Activated naive CD8-positive, alpha-beta T cell treated with anti-CD3 and anti-CD28 coated beads for 36 hours (primary cell): ENCODE measurements at regions not wholly inside any gene's neighbourhood (a gene's known extent, or its start where the extent isn't known, plus 50 kb on each side); places are given as distances from the start of the nearest gene placed in this dataset.
A peak's percentile ranks its signal among the peaks of the same experiment; 100 is the strongest.
"Not testable (repeated sequence)": the region's sequence is repeated elsewhere in the genome, so short reads cannot be mapped to it uniquely, and the experiment has no call there.

Experiments used
- DNase-seq: peaks from one replicate; pipeline ENCODE4 v3.0.0; 2021
- H3K27ac Mint-ChIP-seq: one replicate; pipeline ENCODE4 v1.8.0; 2022; ENCODE audit warnings: mild to moderate bottlenecking, moderate library complexity, mixed read lengths
- H3K27me3 Mint-ChIP-seq: one replicate; pipeline ENCODE4 v1.8.0; 2022; ENCODE audit warnings: mild to moderate bottlenecking, mixed read lengths
- H3K36me3 Mint-ChIP-seq: one replicate; pipeline ENCODE4 v1.8.0; 2021; ENCODE audit warnings: mild to moderate bottlenecking, mixed read lengths
- H3K4me1 Mint-ChIP-seq: one replicate; pipeline ENCODE4 v1.8.0; 2021; ENCODE audit warnings: mixed read lengths
- H3K4me3 Mint-ChIP-seq: one replicate; pipeline ENCODE4 v1.8.0; 2022; ENCODE audit warnings: mild to moderate bottlenecking, moderate library complexity, mixed read lengths
- H3K9me3 Mint-ChIP-seq: one replicate; pipeline ENCODE4 v1.8.0; 2022; ENCODE audit warnings: mixed read lengths

GRCh38 chr5:87007737-87008136, 259.9 kb upstream of the RASA1 start:
- no peak for DNase-seq
- no peak overlapping the region for H3K4me3 Mint-ChIP-seq
- H3K27me3 Mint-ChIP-seq, result no peaks in the 10 kb centered on the region
- no peaks in the 10 kb centered on the region for H3K36me3 Mint-ChIP-seq
- H3K27ac Mint-ChIP-seq, result no peak overlapping the region
- H3K9me3 Mint-ChIP-seq, result no peaks in the 10 kb centered on the region
- peaks cover 7% of the 10 kb centered on the region for H3K4me1 Mint-ChIP-seq

- DNase-seq, result no peak
- no peaks in the 10 kb centered on the region for H3K36me3 Mint-ChIP-seq
- no peaks in the 10 kb centered on the region for H3K27me3 Mint-ChIP-seq
- no peak overlapping the region for H3K27ac Mint-ChIP-seq
- H3K4me3 Mint-ChIP-seq, result no peak overlapping the region
- H3K9me3 Mint-ChIP-seq, result no peaks in the 10 kb centered on the region
- H3K4me1 Mint-ChIP-seq, result peaks cover 4% of the 10 kb centered on the region
These were observed 258.7 kb upstream of the RASA1 start for GRCh38 chr5:87008751-87009560.

GRCh38 chr5:87010736-87011135, 256.9 kb upstream of the RASA1 start:
- no peaks in the 10 kb centered on the region for H3K36me3 Mint-ChIP-seq
- H3K9me3 Mint-ChIP-seq, result no peaks in the 10 kb centered on the region
- no peak overlapping the region for H3K27ac Mint-ChIP-seq
- peaks cover 2% of the 10 kb centered on the region for H3K4me1 Mint-ChIP-seq
- no peaks in the 10 kb centered on the region for H3K27me3 Mint-ChIP-seq
- no peak overlapping the region for H3K4me3 Mint-ChIP-seq
- no peak for DNase-seq

- no peak for DNase-seq
- H3K9me3 Mint-ChIP-seq, result no peaks in the 10 kb centered on the region
- peaks cover 12% of the 10 kb centered on the region for H3K4me1 Mint-ChIP-seq
- no peak overlapping the region for H3K4me3 Mint-ChIP-seq
- no peaks in the 10 kb centered on the region for H3K27me3 Mint-ChIP-seq
- no peak overlapping the region for H3K27ac Mint-ChIP-seq
- no peaks in the 10 kb centered on the region for H3K36me3 Mint-ChIP-seq
These were observed 251.8 kb upstream of the RASA1 start for GRCh38 chr5:87015901-87016300.

GRCh38 chr5:87020099-87020934, 247.4 kb upstream of the RASA1 start:
- Mint-ChIP-seq H3K27ac (no peak overlapping the region), H3K27me3 (no peaks in the 10 kb centered on the region), H3K36me3 (no peaks in the 10 kb centered on the region), H3K4me1 (peaks cover 21% of the 10 kb centered on the region), H3K9me3 (peaks cover 16% of the 10 kb centered on the region), H3K4me3 (no peak overlapping the region)
- peak; percentile 12 for DNase-seq

- H3K27me3 Mint-ChIP-seq, result no peaks in the 10 kb centered on the region
- no peaks in the 10 kb centered on the region for H3K36me3 Mint-ChIP-seq
- DNase-seq, result no peak
- no peak overlapping the region for H3K27ac Mint-ChIP-seq
- peaks cover 28% of the 10 kb centered on the region for H3K4me1 Mint-ChIP-seq
- H3K4me3 Mint-ChIP-seq, result no peak overlapping the region
- H3K9me3 Mint-ChIP-seq, result peaks cover 16% of the 10 kb centered on the region
These were observed 245.3 kb upstream of the RASA1 start for GRCh38 chr5:87022415-87022814.

- H3K27ac Mint-ChIP-seq, result peak overlapping the region; percentile 68
- H3K4me1 Mint-ChIP-seq, result peaks cover 25% of the 10 kb centered on the region
- peak overlapping the region; percentile 6 for H3K4me3 Mint-ChIP-seq
- H3K36me3 Mint-ChIP-seq, result no peaks in the 10 kb centered on the region
- DNase-seq, result no peak
- H3K9me3 Mint-ChIP-seq, result peaks cover 21% of the 10 kb centered on the region
- H3K27me3 Mint-ChIP-seq, result no peaks in the 10 kb centered on the region
These were observed 240.1 kb upstream of the RASA1 start for GRCh38 chr5:87027570-87027969.

- H3K27me3 Mint-ChIP-seq, result no peaks in the 10 kb centered on the region
- H3K9me3 Mint-ChIP-seq, result peaks cover 6% of the 10 kb centered on the region
- H3K36me3 Mint-ChIP-seq, result no peaks in the 10 kb centered on the region
- no peak overlapping the region for H3K4me3 Mint-ChIP-seq
- peaks cover 26% of the 10 kb centered on the region for H3K4me1 Mint-ChIP-seq
- DNase-seq, result no peak
- H3K27ac Mint-ChIP-seq, result no peak overlapping the region
These were observed 237.7 kb upstream of the RASA1 start for GRCh38 chr5:87029951-87030350.

GRCh38 chr5:87030699-87031098, 237.0 kb upstream of the RASA1 start:
- peaks cover 29% of the 10 kb centered on the region for H3K4me1 Mint-ChIP-seq
- peaks cover 5% of the 10 kb centered on the region for H3K9me3 Mint-ChIP-seq
- H3K27me3 Mint-ChIP-seq, result no peaks in the 10 kb centered on the region
- no peak overlapping the region for H3K4me3 Mint-ChIP-seq
- no peak for DNase-seq
- H3K27ac Mint-ChIP-seq, result no peak overlapping the region
- H3K36me3 Mint-ChIP-seq, result no peaks in the 10 kb centered on the region

GRCh38 chr5:87034557-87034956, 233.1 kb upstream of the RASA1 start:
- Mint-ChIP-seq H3K36me3 (peaks cover 3% of the 10 kb centered on the region), H3K4me1 (peaks cover 10% of the 10 kb centered on the region), H3K27ac (no peak overlapping the region), H3K27me3 (no peaks in the 10 kb centered on the region), H3K4me3 (no peak overlapping the region), H3K9me3 (peaks cover 15% of the 10 kb centered on the region)
- no peak for DNase-seq

- no peak overlapping the region for H3K27ac Mint-ChIP-seq
- H3K36me3 Mint-ChIP-seq, result peaks cover 3% of the 10 kb centered on the region
- H3K4me1 Mint-ChIP-seq, result peaks cover 4% of the 10 kb centered on the region
- DNase-seq, result no peak
- H3K4me3 Mint-ChIP-seq, result no peak overlapping the region
- H3K27me3 Mint-ChIP-seq, result no peaks in the 10 kb centered on the region
- peaks cover 10% of the 10 kb centered on the region for H3K9me3 Mint-ChIP-seq
These were observed 225.1 kb upstream of the RASA1 start for GRCh38 chr5:87042554-87042953.

- Mint-ChIP-seq H3K27ac (no peak overlapping the region), H3K27me3 (no peaks in the 10 kb centered on the region), H3K9me3 (peaks cover 15% of the 10 kb centered on the region), H3K4me3 (no peak overlapping the region), H3K36me3 (peaks cover 2% of the 10 kb centered on the region), H3K4me1 (no peaks in the 10 kb centered on the region)
- no peak for DNase-seq
These were observed 219.5 kb upstream of the RASA1 start for GRCh38 chr5:87048156-87048555.

- H3K4me1 Mint-ChIP-seq, H3K27me3 Mint-ChIP-seq, H3K36me3 Mint-ChIP-seq, DNase-seq, H3K27ac Mint-ChIP-seq, H3K4me3 Mint-ChIP-seq: not testable (repeated sequence)
- peaks cover 14% of the 10 kb centered on the region for H3K9me3 Mint-ChIP-seq
These were observed 218.7 kb upstream of the RASA1 start for GRCh38 chr5:87049012-87049411.

- H3K36me3 Mint-ChIP-seq, result peaks cover 2% of the 10 kb centered on the region
- peaks cover 13% of the 10 kb centered on the region for H3K9me3 Mint-ChIP-seq
- H3K27me3 Mint-ChIP-seq, result no peaks in the 10 kb centered on the region
- no peak overlapping the region for H3K27ac Mint-ChIP-seq
- H3K4me1 Mint-ChIP-seq, result no peaks in the 10 kb centered on the region
- DNase-seq, result no peak
- no peak overlapping the region for H3K4me3 Mint-ChIP-seq
These were observed 216.1 kb upstream of the RASA1 start for GRCh38 chr5:87051502-87052113.

GRCh38 chr5:87053146-87053545, 214.5 kb upstream of the RASA1 start:
- H3K9me3 Mint-ChIP-seq, result peaks cover 14% of the 10 kb centered on the region
- no peaks in the 10 kb centered on the region for H3K27me3 Mint-ChIP-seq
- H3K4me3 Mint-ChIP-seq, result no peak overlapping the region
- no peak for DNase-seq
- H3K4me1 Mint-ChIP-seq, result no peaks in the 10 kb centered on the region
- no peak overlapping the region for H3K27ac Mint-ChIP-seq
- peaks cover 2% of the 10 kb centered on the region for H3K36me3 Mint-ChIP-seq
